NCI-H1694 treated with DMSO at 0.1 percent for 48 hours (cell line): ENCODE measurements at regions not wholly inside any gene's neighbourhood (a gene's known extent, or its start where the extent isn't known, plus 50 kb on each side); places are given as distances from the start of the nearest gene placed in this dataset.
"Not testable (repeated sequence)": the region's sequence is repeated elsewhere in the genome, so short reads cannot be mapped to it uniquely, and the experiment has no call there.

Experiments used
- DNase-seq: peaks from one replicate; lab custom pipeline; 2025; lab: John Stamatoyannopoulos, UW

DNA sequence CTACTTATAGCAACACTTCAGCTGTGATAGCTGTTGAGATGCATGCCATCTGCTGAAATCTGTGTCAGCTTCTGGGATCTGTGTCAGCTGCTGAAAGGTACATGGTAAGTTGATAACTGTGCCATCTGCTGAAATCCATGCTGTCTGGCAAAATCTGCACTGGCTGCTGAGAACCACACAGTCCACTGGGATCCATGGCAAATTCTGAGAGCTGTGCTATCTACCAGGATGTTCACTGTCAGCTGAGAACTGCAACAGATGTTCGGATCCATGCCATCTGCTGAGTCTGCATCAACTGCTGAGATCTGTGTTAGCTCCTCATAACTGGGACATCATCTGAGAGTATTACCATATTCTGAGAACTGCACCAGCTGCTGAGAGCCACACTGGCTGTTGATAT, 430.5 kb upstream of the POU3F4 start:
- peak; percentile 19 for DNase-seq

- DNase-seq, result no peak
These were observed 406.1 kb upstream of the POU3F4 start for GRCh38 chrX:83101961-83102360.

DNA sequence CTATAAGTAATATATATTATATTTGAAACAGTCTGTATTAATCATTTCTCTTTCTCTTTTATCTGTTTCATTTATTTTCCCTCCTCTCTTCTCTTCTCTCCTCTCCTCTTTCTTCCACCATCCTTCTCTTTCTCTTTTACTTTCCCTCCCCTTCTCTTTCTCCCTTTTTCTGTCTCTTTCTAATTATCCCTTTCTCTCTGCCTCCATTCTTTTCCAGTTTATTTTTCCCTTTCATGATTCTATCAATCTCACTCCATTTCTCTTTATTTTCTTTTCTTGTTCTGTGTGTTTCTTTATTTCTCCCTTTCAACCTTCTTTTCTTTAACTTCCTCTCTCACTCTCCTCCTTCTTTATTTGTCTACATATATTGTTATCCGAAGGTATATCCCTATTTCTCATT, 399.8 kb upstream of the POU3F4 start:
- DNase-seq, result no peak

DNA sequence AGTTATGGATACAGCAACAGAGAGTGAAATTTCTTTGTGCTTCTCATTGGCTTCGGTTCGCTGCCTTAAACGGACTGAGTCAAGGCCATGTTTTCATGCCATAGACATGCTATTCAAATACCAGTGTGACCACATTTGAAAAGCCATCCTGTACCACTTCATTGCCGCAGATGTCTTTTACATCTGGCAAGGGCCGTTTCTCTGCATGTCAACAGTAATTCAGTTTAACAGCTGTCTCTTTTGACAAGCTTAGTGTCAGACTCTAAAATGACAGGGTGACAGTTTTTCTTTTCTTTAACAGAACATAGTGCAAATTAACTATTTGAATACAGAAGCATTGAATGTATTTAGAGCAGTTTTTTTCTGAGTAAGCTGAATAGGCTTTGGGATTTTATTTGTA, 362.2 kb upstream of the POU3F4 start:
- DNase-seq, result no peak

DNA sequence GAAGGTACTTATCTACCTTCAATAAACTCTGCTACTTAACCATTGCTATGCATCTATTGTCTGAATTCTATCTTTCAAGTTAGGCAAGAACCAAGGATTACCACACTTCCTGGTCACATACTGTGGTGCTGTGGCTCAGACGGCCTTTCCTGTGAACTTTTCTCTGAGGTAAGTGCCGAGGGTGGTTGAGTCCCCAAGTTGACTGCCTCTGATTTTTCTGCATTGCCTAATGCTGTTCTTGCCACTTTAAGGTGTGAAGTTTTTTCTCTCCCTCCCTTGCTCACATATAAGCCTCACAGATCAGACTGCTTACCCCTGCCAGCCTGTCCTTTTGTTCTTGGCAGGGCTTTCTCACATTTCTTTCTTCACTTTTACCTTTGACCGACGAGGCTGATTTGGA, 348.0 kb upstream of the POU3F4 start:
- DNase-seq, result no peak

DNA sequence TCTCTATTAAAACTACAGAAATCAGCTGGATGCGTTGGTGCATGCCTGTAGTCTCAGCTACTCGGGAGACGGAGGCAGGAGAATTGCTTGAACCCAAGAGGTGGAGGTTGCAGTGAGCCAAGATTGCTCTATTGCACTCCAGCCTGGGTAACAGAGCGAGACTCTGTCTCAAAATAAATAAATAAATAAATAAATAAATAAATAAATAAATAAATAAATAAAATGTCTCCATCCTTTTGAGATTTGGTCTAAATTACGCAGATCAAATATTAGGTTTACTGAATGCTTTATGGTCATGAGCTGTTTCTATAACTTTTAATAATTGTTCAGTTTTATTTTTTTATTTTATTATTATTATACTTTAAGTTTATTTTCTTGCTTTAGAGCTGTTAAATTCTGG, 344.0 kb upstream of the POU3F4 start:
- DNase-seq, result not testable (repeated sequence)

GRCh38 chrX:83169683-83170082, 338.4 kb upstream of the POU3F4 start:
- no peak for DNase-seq

DNA sequence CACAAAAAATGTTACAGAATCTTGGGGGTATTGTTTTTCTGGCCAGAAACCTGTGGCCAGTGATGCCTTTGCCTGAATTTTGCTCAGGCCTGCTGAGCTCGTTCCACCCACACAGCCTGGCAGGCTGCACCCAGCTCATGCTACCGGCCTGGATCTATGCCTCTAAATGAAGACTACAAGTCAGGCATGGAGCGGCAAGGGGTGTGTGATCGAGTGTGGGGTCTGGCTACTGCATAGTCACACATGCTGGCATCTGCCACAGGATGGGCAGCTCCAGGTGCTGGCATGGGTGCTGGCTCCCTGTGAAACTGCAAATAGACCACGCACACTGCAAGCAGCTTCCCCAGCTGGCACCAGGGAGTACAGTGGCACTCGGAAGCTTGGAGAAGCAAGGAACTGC, 323.1 kb upstream of the POU3F4 start:
- no peak for DNase-seq

DNA sequence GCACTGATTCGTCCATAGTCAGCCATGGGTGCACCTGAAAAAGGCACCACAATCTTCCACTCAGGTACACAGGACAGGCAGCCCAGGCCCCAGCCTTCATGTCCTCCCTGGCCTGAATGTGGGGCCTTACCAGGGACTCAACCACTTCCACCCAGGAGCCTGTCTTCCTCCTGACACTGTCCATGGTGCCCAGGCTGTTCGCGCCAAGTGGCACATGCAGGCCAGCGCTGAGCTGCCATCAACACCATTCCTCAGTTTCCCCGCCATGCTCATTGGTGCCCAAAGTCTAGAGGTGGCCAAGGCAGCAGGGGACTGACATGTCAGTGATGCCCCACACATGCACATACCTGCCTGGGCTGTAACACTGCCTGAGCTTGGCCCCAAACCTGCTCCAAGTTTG, 322.2 kb upstream of the POU3F4 start:
- no peak for DNase-seq

DNA sequence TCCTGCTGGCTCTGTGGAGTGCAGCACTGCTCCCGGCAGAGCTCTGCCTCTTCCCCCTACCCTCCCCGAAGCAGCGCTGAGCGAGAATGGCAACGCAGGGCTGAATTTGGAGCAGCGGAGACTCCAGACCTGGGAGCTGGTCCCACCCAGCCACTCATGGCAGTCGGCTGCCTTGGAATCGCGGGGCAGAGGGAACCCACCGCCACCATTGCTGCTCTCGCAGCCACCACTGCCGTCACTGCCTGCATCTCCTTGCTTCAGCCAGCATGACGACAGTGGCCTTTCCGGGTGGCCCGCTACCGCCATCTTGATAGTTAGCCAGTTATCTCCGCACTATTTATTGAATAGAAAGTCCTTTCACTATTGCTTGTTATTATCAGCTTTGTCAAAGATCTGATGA, 321.5 kb upstream of the POU3F4 start:
- no peak for DNase-seq
